ENCODE measurements at regions not wholly inside any gene's neighbourhood (a gene's known extent, or its start where the extent isn't known, plus 50 kb on each side); places are given as distances from the start of the nearest gene placed in this dataset.

DNA sequence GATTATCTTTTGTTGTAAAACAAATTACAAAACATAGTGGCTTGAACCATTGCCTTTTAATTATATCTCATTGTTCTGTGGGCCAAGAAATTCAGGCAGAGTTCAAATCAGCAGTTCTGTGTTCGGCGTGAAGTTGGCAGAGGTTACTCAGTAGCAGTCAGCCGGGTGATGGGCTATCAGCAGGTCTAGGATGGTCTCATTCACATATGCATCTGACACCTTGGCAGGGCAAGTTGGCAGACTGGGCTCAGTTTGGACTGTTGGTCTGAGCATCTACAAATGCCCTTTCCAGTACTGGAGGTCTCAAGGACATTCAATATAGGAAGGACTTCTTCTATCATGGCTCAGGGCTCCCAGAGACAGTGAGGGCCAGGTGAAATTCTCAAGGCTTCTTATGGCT is 51.2 kb upstream of the ITGA11 start:
- Histone ChIP-seq H3K4me2 (ENCODE audit: insufficient read depth, low read length) (no peak overlapping the region), H2AFZ (ENCODE audit: low read depth, low read length) (no peak overlapping the region), H3K27me3 (ENCODE audit: control insufficient read depth in 2 of 2, insufficient read depth in 2 of 2, low read length in 2 of 2) (peaks cover 1 to 13% of the 10 kb centered on the region in 2 experiments), H3K36me3 (ENCODE audit: control insufficient read depth in 2 of 2, extremely low read depth in 1 of 2, insufficient read depth in 2 of 2, low read length in 2 of 2) (no peaks in the 10 kb centered on the region), H3K4me1 (ENCODE audit: control insufficient read depth, extremely low read depth, insufficient read depth, low read length) (no peaks in the 10 kb centered on the region), H3K79me2 (ENCODE audit: control insufficient read depth, insufficient read depth, low read length) (no peaks in the 10 kb centered on the region), H3K9me1 (replicated peaks; ENCODE audit: control insufficient read depth, extremely low read depth, insufficient read depth, low read length) (no peaks in the 10 kb centered on the region), H3K9me3 (replicated peaks; ENCODE audit: control insufficient read depth, insufficient read depth, low read length) (no peaks in the 10 kb centered on the region), H3K9ac (replicated peaks; ENCODE audit: extremely low read depth, insufficient read depth, low read length) (no peak overlapping the region), H3K4me3 (replicated peaks in 1 of 3; ENCODE audit: insufficient read depth in 1 of 3, low read depth in 1 of 3, low read length in 3 of 3) (no peak overlapping the region), H3K27ac (ENCODE audit: insufficient read depth, low read depth, low read length) (no peak overlapping the region), H4K20me1 (replicated peaks; ENCODE audit: control insufficient read depth, extremely low read depth, insufficient read depth, low read length) (no peaks in the 10 kb centered on the region)
- FAIRE-seq, result no peak
- intact Hi-C loops (cut with micrococcal nuclease), result no loop called here
- no TSS peak for BruUV-seq (replicated peaks)
- DNase-seq (ENCODE audit: low read depth, low spot score), result no peak
- ChIA-PET POLR2A (no interaction called here), CTCF (interaction anchor here (0.8 to 1.2 kb wide), 2 partner anchors 66 to 177 kb away, joined by 3 to 4 read pairs; no protein-coding TSS in a partner anchor)
- TF ChIP-seq GATA2 (IDR thresholded peaks at IDR 0.05; ENCODE audit: insufficient read depth, insufficient read length, low read depth, low read length) (no peak), EZH2 (IDR thresholded peaks at IDR 0.05; ENCODE audit: borderline replicate concordance, low read depth, low read length, severe bottlenecking) (no peak), JUN (IDR thresholded peaks at IDR 0.05; ENCODE audit: borderline replicate concordance, insufficient read depth, insufficient read length, low read depth) (no peak), POLR2AphosphoS5 (IDR thresholded peaks at IDR 0.05; ENCODE audit: insufficient read depth, low read depth, low read length) (no peak), POLR2A (IDR thresholded peaks at IDR 0.05; ENCODE audit: low read depth, low read length) (no peak), FOS (IDR thresholded peaks at IDR 0.05; ENCODE audit: borderline replicate concordance, insufficient read depth, low read length) (no peak), MYC (IDR thresholded peaks at IDR 0.05; ENCODE audit: low read depth, low read length) (no peak)
- TF ChIP-seq, protein P1, sequence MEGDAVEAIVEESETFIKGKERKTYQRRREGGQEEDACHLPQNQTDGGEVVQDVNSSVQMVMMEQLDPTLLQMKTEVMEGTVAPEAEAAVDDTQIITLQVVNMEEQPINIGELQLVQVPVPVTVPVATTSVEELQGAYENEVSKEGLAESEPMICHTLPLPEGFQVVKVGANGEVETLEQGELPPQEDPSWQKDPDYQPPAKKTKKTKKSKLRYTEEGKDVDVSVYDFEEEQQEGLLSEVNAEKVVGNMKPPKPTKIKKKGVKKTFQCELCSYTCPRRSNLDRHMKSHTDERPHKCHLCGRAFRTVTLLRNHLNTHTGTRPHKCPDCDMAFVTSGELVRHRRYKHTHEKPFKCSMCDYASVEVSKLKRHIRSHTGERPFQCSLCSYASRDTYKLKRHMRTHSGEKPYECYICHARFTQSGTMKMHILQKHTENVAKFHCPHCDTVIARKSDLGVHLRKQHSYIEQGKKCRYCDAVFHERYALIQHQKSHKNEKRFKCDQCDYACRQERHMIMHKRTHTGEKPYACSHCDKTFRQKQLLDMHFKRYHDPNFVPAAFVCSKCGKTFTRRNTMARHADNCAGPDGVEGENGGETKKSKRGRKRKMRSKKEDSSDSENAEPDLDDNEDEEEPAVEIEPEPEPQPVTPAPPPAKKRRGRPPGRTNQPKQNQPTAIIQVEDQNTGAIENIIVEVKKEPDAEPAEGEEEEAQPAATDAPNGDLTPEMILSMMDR (IDR thresholded peaks at IDR 0.05; ENCODE audit: extremely low read depth in 1 of 2, insufficient read depth in 1 of 2, low read depth in 1 of 2, low read length in 2 of 2), result no peak
- TF ChIP-seq, protein P2, sequence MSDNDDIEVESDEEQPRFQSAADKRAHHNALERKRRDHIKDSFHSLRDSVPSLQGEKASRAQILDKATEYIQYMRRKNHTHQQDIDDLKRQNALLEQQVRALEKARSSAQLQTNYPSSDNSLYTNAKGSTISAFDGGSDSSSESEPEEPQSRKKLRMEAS (IDR thresholded peaks at IDR 0.05; ENCODE audit: insufficient read depth, insufficient read length), result no peak
- dilution Hi-C loops (cut with MboI; ENCODE audit: extremely low pct_ligation_motif_present, low sequenced_read_pairs), result no loop called here

All from endothelial cell of umbilical vein (primary cell).